Trophoblast cell (in vitro differentiated cells and primary cell): ENCODE measurements at regions not wholly inside any gene's neighbourhood (a gene's known extent, or its start where the extent isn't known, plus 50 kb on each side); places are given as distances from the start of the nearest gene placed in this dataset.
"Not testable (repeated sequence)": the region's sequence is repeated elsewhere in the genome, so short reads cannot be mapped to it uniquely, and the experiment has no call there.

Source experiments
- DNase-seq, 2 donors: peaks; one replicate each; pipeline ENCODE4 v3.0.0-alpha.2; 2016
- H2AFZ ChIP-seq: 2 replicates; pipeline ENCODE4 v1.6.1; 2013; ENCODE audit warnings: low read length, moderate library complexity, mild to moderate bottlenecking; ENCODE audit not compliant: insufficient read depth, poor library complexity
- H2AK5ac ChIP-seq: 2 replicates; pipeline ENCODE4 v1.6.1; 2013; ENCODE audit warnings: mild to moderate bottlenecking, low read length
- H2BK120ac ChIP-seq: 2 replicates; pipeline ENCODE4 v1.6.1; 2013; ENCODE audit warnings: low read length, mild to moderate bottlenecking, moderate library complexity; ENCODE audit not compliant: insufficient read depth, poor library complexity
- H2BK12ac ChIP-seq: 2 replicates; pipeline ENCODE4 v1.6.1; 2013; ENCODE audit warnings: mild to moderate bottlenecking, low read length, moderate library complexity
- H2BK5ac ChIP-seq: 2 replicates; pipeline ENCODE4 v1.6.1; 2013; ENCODE audit warnings: low read length, low read depth, moderate library complexity, mild to moderate bottlenecking; ENCODE audit not compliant: poor library complexity
- H3K14ac ChIP-seq: 2 replicates; pipeline ENCODE4 v1.6.1; 2013; ENCODE audit warnings: mild to moderate bottlenecking, low read length
- H3K18ac ChIP-seq: 2 replicates; pipeline ENCODE4 v1.6.1; 2013; ENCODE audit warnings: mild to moderate bottlenecking, low read length
- H3K23ac ChIP-seq: 2 replicates; pipeline ENCODE4 v1.6.1; 2013; ENCODE audit warnings: low read length
- H3K27ac ChIP-seq: 2 replicates; pipeline ENCODE4 v1.5.1; 2013; ENCODE audit warnings: low read depth, mild to moderate bottlenecking, inconsistent platforms, low read length, moderate library complexity
- H3K27me3 ChIP-seq: 2 replicates; pipeline ENCODE4 v1.6.1; 2013; ENCODE audit warnings: inconsistent platforms, mild to moderate bottlenecking, low read length, moderate library complexity; ENCODE audit not compliant: insufficient read depth
- H3K36me3 ChIP-seq, 2 experiments: 1 replicate in 1 of 2; 2 replicates in 1 of 2; pipeline ENCODE4 v1.6.1; 2013; ENCODE audit warnings: low read length in 2 of 2, mild to moderate bottlenecking in 2 of 2, moderate library complexity in 1 of 2; ENCODE audit not compliant: insufficient read depth in 2 of 2, control insufficient read depth in 1 of 2
- H3K4ac ChIP-seq: 2 replicates; pipeline ENCODE4 v1.6.1; 2013; ENCODE audit warnings: low read depth, mild to moderate bottlenecking, low read length, moderate library complexity
- H3K4me1 ChIP-seq, 2 experiments: 1 replicate in 1 of 2; 2 replicates in 1 of 2; pipeline ENCODE4 v1.6.1; 2013; ENCODE audit warnings: low read length in 2 of 2, mild to moderate bottlenecking in 2 of 2, moderate library complexity in 1 of 2; ENCODE audit not compliant: insufficient read depth in 2 of 2, control insufficient read depth in 1 of 2
- H3K4me2 ChIP-seq: 2 replicates; pipeline ENCODE4 v1.6.1; 2013; ENCODE audit warnings: inconsistent platforms, mild to moderate bottlenecking, low read length, moderate library complexity
- H3K4me3 ChIP-seq: 2 replicates; pipeline ENCODE4 v1.5.1; 2013; ENCODE audit warnings: mild to moderate bottlenecking, low read depth, low read length, inconsistent platforms
- H3K79me1 ChIP-seq: one replicate; pipeline ENCODE4 v1.6.1; 2013; ENCODE audit warnings: low read length
- H3K79me2 ChIP-seq: 2 replicates; pipeline ENCODE4 v1.6.1; 2013; ENCODE audit warnings: low read length, mild to moderate bottlenecking; ENCODE audit not compliant: control insufficient read depth, insufficient read depth, poor library complexity
- H3K9ac ChIP-seq: 2 replicates; pipeline ENCODE4 v1.6.1; 2013; ENCODE audit warnings: mild to moderate bottlenecking, low read length
- H3K9me3 ChIP-seq: 2 replicates; pipeline ENCODE4 v1.6.1; 2013; ENCODE audit warnings: low read depth, mild to moderate bottlenecking, control low read depth, inconsistent platforms, low read length; ENCODE audit not compliant: insufficient read depth
- H4K12ac ChIP-seq: 2 replicates; pipeline ENCODE4 v1.6.1; 2013; ENCODE audit warnings: low read depth, mild to moderate bottlenecking, low read length, moderate library complexity
- H4K8ac ChIP-seq: 2 replicates; pipeline ENCODE4 v1.6.1; 2013; ENCODE audit warnings: low read depth, mild to moderate bottlenecking, low read length, moderate library complexity
- H4K91ac ChIP-seq: one replicate; pipeline ENCODE4 v1.6.1; 2013; ENCODE audit warnings: low read depth, mild to moderate bottlenecking, low read length, moderate library complexity
- WGBS: extraction: QIAGEN DNeasy Blood & Tissue Kit; methylation state at CpG from one replicate; pipeline ENCODE4 v1.1.7; 2013; ENCODE audit warnings: missing lambda C conversion rate; ENCODE audit not compliant: insufficient read length, insufficient coverage; ENCODE audit errors: extremely low coverage; 5-methylcytosine and 5-hydroxymethylcytosine counted together

DNA sequence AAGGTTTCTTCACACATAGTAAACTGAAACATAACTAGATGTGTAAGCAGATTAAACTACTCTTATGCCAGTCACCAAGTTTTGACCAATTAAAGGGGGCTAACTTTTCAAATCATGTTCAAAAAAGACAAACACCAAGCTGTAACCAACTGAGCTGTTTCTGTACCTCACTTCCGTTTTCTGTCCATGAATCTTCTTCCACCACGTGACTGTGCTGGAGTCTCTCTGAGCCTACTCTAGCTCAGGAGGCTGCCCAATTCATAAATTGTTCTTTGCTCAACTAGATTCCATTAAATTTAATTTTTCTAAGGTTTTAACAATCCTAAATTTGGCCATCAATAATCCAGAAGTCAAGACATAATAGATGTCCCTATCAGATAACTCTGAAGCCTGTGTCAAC lies 229.4 kb downstream of the FNDC1 start:
- H4K8ac ChIP-seq: no peak overlapping the region
- no peaks in the 10 kb centered on the region for H3K79me2 ChIP-seq
- H3K36me3 ChIP-seq: no peaks in the 10 kb centered on the region
- no peak overlapping the region for H2BK120ac ChIP-seq
- DNase-seq: no peak
- no peak overlapping the region for H3K27ac ChIP-seq
- no peak overlapping the region for H3K4ac ChIP-seq
- H3K4me3 ChIP-seq: no peak overlapping the region
- H3K9me3 ChIP-seq: peaks cover 22% of the 10 kb centered on the region
- H3K18ac ChIP-seq: no peak overlapping the region
- no peak overlapping the region for H3K4me2 ChIP-seq
- no peak overlapping the region for H2AFZ ChIP-seq
- no peaks in the 10 kb centered on the region for H3K79me1 ChIP-seq
- no peak overlapping the region for H4K91ac ChIP-seq
- no peak overlapping the region for H4K12ac ChIP-seq
- WGBS: no CpG with 5 or more reads among the region's 2 CpGs
- no peak overlapping the region for H3K9ac ChIP-seq
- H3K4me1 ChIP-seq: no peaks in the 10 kb centered on the region
- H2BK12ac ChIP-seq: no peak overlapping the region
- H3K27me3 ChIP-seq: no peaks in the 10 kb centered on the region
- no peak overlapping the region for H3K14ac ChIP-seq
- H2BK5ac ChIP-seq: no peak overlapping the region
- no peak overlapping the region for H2AK5ac ChIP-seq
- no peak overlapping the region for H3K23ac ChIP-seq

GRCh38 chr6:159397753-159398152 lies 228.6 kb downstream of the FNDC1 start:
- H3K18ac ChIP-seq: no peak overlapping the region
- H3K9ac ChIP-seq: no peak overlapping the region
- no peaks in the 10 kb centered on the region for H3K79me2 ChIP-seq
- no peak overlapping the region for H2BK12ac ChIP-seq
- H2AFZ ChIP-seq: no peak overlapping the region
- no peak overlapping the region for H2AK5ac ChIP-seq
- H3K23ac ChIP-seq: no peak overlapping the region
- DNase-seq: no peak
- H3K27ac ChIP-seq: no peak overlapping the region
- H3K4me3 ChIP-seq: no peak overlapping the region
- no peak overlapping the region for H4K8ac ChIP-seq
- H3K4me2 ChIP-seq: no peak overlapping the region
- H3K9me3 ChIP-seq: peaks cover 23% of the 10 kb centered on the region
- H3K79me1 ChIP-seq: no peaks in the 10 kb centered on the region
- H4K91ac ChIP-seq: no peak overlapping the region
- H2BK5ac ChIP-seq: no peak overlapping the region
- no peak overlapping the region for H2BK120ac ChIP-seq
- H4K12ac ChIP-seq: no peak overlapping the region
- no peaks in the 10 kb centered on the region for H3K27me3 ChIP-seq
- no peaks in the 10 kb centered on the region for H3K4me1 ChIP-seq
- H3K36me3 ChIP-seq: no peaks in the 10 kb centered on the region
- H3K14ac ChIP-seq: no peak overlapping the region
- no peak overlapping the region for H3K4ac ChIP-seq

GRCh38 chr6:159395609-159396008 lies 226.4 kb downstream of the FNDC1 start:
- H3K36me3 ChIP-seq: no peaks in the 10 kb centered on the region
- H2BK12ac ChIP-seq: no peak overlapping the region
- H2BK120ac ChIP-seq: no peak overlapping the region
- no peak overlapping the region for H3K4me2 ChIP-seq
- no peak overlapping the region for H3K4me3 ChIP-seq
- H3K23ac ChIP-seq: no peak overlapping the region
- H2AK5ac ChIP-seq: no peak overlapping the region
- H2BK5ac ChIP-seq: no peak overlapping the region
- H3K4ac ChIP-seq: no peak overlapping the region
- no peak overlapping the region for H4K91ac ChIP-seq
- peaks cover 13% of the 10 kb centered on the region for H3K9me3 ChIP-seq
- no peaks in the 10 kb centered on the region for H3K79me2 ChIP-seq
- no peak overlapping the region for H3K27ac ChIP-seq
- WGBS: no CpG with 5 or more reads among the region's 6 CpGs
- no peak overlapping the region for H4K12ac ChIP-seq
- no peak overlapping the region for H3K14ac ChIP-seq
- H3K27me3 ChIP-seq: no peaks in the 10 kb centered on the region
- no peak overlapping the region for H3K9ac ChIP-seq
- no peaks in the 10 kb centered on the region for H3K79me1 ChIP-seq
- no peak overlapping the region for H4K8ac ChIP-seq
- no peak overlapping the region for H2AFZ ChIP-seq
- no peaks in the 10 kb centered on the region for H3K4me1 ChIP-seq
- DNase-seq: no peak
- no peak overlapping the region for H3K18ac ChIP-seq

GRCh38 chr6:159392695-159393094 lies 223.5 kb downstream of the FNDC1 start:
- H3K79me2 ChIP-seq, H3K9ac ChIP-seq, H3K27ac ChIP-seq, DNase-seq, H2BK5ac ChIP-seq, H4K12ac ChIP-seq, H4K91ac ChIP-seq, H3K4me1 ChIP-seq, H3K27me3 ChIP-seq, H3K4me2 ChIP-seq, H3K4me3 ChIP-seq, H3K4ac ChIP-seq, H2BK12ac ChIP-seq, H3K18ac ChIP-seq, H3K14ac ChIP-seq, H3K23ac ChIP-seq, H4K8ac ChIP-seq, H2BK120ac ChIP-seq, H2AK5ac ChIP-seq, H3K36me3 ChIP-seq, H3K79me1 ChIP-seq, H2AFZ ChIP-seq: not testable (repeated sequence)
- H3K9me3 ChIP-seq: peaks cover 11% of the 10 kb centered on the region
- WGBS: no CpG with 5 or more reads among the region's 3 CpGs
